ENCODE measurements at regions not wholly inside any gene's neighbourhood (a gene's known extent, or its start where the extent isn't known, plus 50 kb on each side); places are given as distances from the start of the nearest gene placed in this dataset.
A peak's percentile ranks its signal among the peaks of the same experiment; 100 is the strongest.
"Not testable (repeated sequence)": the region's sequence is repeated elsewhere in the genome, so short reads cannot be mapped to it uniquely, and the experiment has no call there.

- DNase-seq (ENCODE audit: low read depth): no peak
Measured at GRCh38 chr9:24657387-24657786, 111.7 kb upstream of the IZUMO3 start.

GRCh38 chr9:24652181-24652580, 106.5 kb upstream of the IZUMO3 start:
- DNase-seq (ENCODE audit: low read depth): no peak

- DNase-seq (ENCODE audit: low read depth): not testable (repeated sequence)
Measured at GRCh38 chr9:24628809-24629208, 83.1 kb upstream of the IZUMO3 start.

GRCh38 chr9:24625097-24625496, 79.4 kb upstream of the IZUMO3 start:
- DNase-seq (ENCODE audit: low read depth): no peak

GRCh38 chr9:24624481-24624880, 78.8 kb upstream of the IZUMO3 start:
- no peak for DNase-seq (ENCODE audit: low read depth)

GRCh38 chr9:24620741-24621140, 75.0 kb upstream of the IZUMO3 start:
- no peak for DNase-seq (ENCODE audit: low read depth)

- no peak for DNase-seq (ENCODE audit: low read depth)
Measured at GRCh38 chr9:24616863-24617262, 71.2 kb upstream of the IZUMO3 start.

GRCh38 chr9:24614070-24614469, 68.4 kb upstream of the IZUMO3 start:
- peak; percentile 4 for DNase-seq (ENCODE audit: low read depth)

GRCh38 chr9:24608599-24608998, 62.9 kb upstream of the IZUMO3 start:
- DNase-seq (ENCODE audit: low read depth): no peak

- DNase-seq (ENCODE audit: low read depth): peak; percentile 51
Measured at GRCh38 chr9:24602693-24603352, 57.1 kb upstream of the IZUMO3 start.
